K562 (cell line): ENCODE measurements at regions not wholly inside any gene's neighbourhood (a gene's known extent, or its start where the extent isn't known, plus 50 kb on each side); places are given as distances from the start of the nearest gene placed in this dataset.

Experiments used
- CBFA2T3 ChIP-seq: fragments of 450-650 bp; IDR thresholded peaks from 2 replicates; pipeline ENCODE4 v1.6.1; 2017
- E4F1 ChIP-seq: fragments of 250-450 bp; sonication (Bioruptor Pico); IDR thresholded peaks from 2 replicates; pipeline ENCODE4 v1.5.0; 2021; ENCODE audit warnings: mild to moderate bottlenecking, borderline replicate concordance
- ETV6 ChIP-seq, 3 experiments: fragments of 150-350 bp in 1 of 3; sonication (generic) in 1 of 3; formaldehyde crosslinking in 1 of 3; IDR thresholded peaks; 2 replicates each; pipeline versions ENCODE4 v1.6.1 to v1.8.0; 2014 to 2022; ENCODE audit warnings: borderline replicate concordance in 2 of 3, low read depth in 2 of 3, antibody characterized with exemption in 1 of 3, low read length in 1 of 3, mild to moderate bottlenecking in 1 of 3, missing genetic modification reagents in 1 of 3
- HMGN3 ChIP-seq: IDR thresholded peaks from 2 replicates; pipeline ENCODE4 v1.6.1; 2011; ENCODE audit warnings: borderline replicate concordance, low read depth, mild to moderate bottlenecking, mixed read lengths, low read length; ENCODE audit not compliant: insufficient read length; ENCODE audit errors: extremely low read depth
- KDM1A ChIP-seq, 2 experiments: fragments of 450-650 bp; IDR thresholded peaks; 2 replicates each; pipeline ENCODE4 v1.6.1; 2016; ENCODE audit warnings: mild to moderate bottlenecking in 2 of 2
- MEIS2 ChIP-seq: fragments of 450-650 bp; IDR thresholded peaks from 2 replicates; pipeline ENCODE4 v1.6.1; 2014; ENCODE audit warnings: mild to moderate bottlenecking; ENCODE audit not compliant: partially characterized antibody
- NEUROD1 ChIP-seq: fragments of 150-350 bp; IDR thresholded peaks from 2 replicates; pipeline ENCODE4 v1.6.1; 2014; ENCODE audit warnings: borderline replicate concordance, low read length, low read depth; ENCODE audit not compliant: partially characterized antibody
- NFXL1 ChIP-seq: fragments of 450-650 bp; formaldehyde crosslinking; IDR thresholded peaks from 2 replicates; pipeline ENCODE4 v1.4.0; 2021; ENCODE audit warnings: mild to moderate bottlenecking
- PCBP2 ChIP-seq: fragments of 200-400 bp; formaldehyde crosslinking; IDR thresholded peaks from 2 replicates; pipeline ENCODE4 v1.6.1; 2018; ENCODE audit warnings: low read length, low read depth, mild to moderate bottlenecking, moderate library complexity; ENCODE audit not compliant: poor library complexity, severe bottlenecking
- RBM17 ChIP-seq: fragments of 200-400 bp; formaldehyde crosslinking; IDR thresholded peaks from 2 replicates; pipeline ENCODE4 v1.6.1; 2017; ENCODE audit warnings: low read depth, mild to moderate bottlenecking, low read length, borderline replicate concordance
- SMC3 ChIP-seq: conservative IDR thresholded peaks from 2 replicates; pipeline ENCODE4 v1.6.1; 2011; ENCODE audit warnings: low read depth, low read length, improper control_type of control experiment; ENCODE audit not compliant: insufficient read depth
- U2AF2 ChIP-seq: fragments of 200-400 bp; formaldehyde crosslinking; optimal IDR thresholded peaks from 2 replicates; pipeline ENCODE3; 2017; ENCODE audit warnings: low read depth, mild to moderate bottlenecking, low read length
- XRCC4 ChIP-seq: IDR thresholded peaks from one replicate; pipeline ENCODE4 v1.6.1; 2011; ENCODE audit not compliant: insufficient read depth, insufficient read length; ENCODE audit errors: extremely low read depth
- ZBED1 ChIP-seq: IDR thresholded peaks from 2 replicates; pipeline ENCODE4 v1.6.1; 2014
- ZNF324 ChIP-seq: fragments of 250-450 bp; sonication (Bioruptor Pico); IDR thresholded peaks from 2 replicates; pipeline ENCODE4 v1.4.0; 2020; ENCODE audit warnings: mild to moderate bottlenecking
- ZNF398 ChIP-seq: fragments of 250-450 bp; sonication (Bioruptor Pico); IDR thresholded peaks from 2 replicates; pipeline ENCODE4 v1.8.0; 2021; ENCODE audit warnings: moderate library complexity, mild to moderate bottlenecking, inconsistent platforms
- ZNF639 ChIP-seq, 2 experiments: fragments of 200-800 bp in 1 of 2; sonication (Bioruptor generic) in 1 of 2; sonication (generic) in 1 of 2; formaldehyde crosslinking in 1 of 2; IDR thresholded peaks in 1 of 2; conservative IDR thresholded peaks in 1 of 2; 2 replicates each; pipeline versions ENCODE4 v1.5.0 to v1.6.1; 2016 to 2020; ENCODE audit warnings: missing compliant biosample characterization in 1 of 2, missing genetic modification characterization in 1 of 2, missing genetic modification reagents in 1 of 2
- ZNF77 ChIP-seq: fragments of 250-450 bp; sonication (Bioruptor Pico); IDR thresholded peaks from 2 replicates; pipeline ENCODE4 v1.5.0; 2020
- TF ChIP-seq, protein P1 (sequence below): fragments of 250-450 bp; sonication (Bioruptor Pico); IDR thresholded peaks from 2 replicates; pipeline ENCODE4 v1.9.0; 2021; ENCODE audit warnings: mild to moderate bottlenecking

DNA sequence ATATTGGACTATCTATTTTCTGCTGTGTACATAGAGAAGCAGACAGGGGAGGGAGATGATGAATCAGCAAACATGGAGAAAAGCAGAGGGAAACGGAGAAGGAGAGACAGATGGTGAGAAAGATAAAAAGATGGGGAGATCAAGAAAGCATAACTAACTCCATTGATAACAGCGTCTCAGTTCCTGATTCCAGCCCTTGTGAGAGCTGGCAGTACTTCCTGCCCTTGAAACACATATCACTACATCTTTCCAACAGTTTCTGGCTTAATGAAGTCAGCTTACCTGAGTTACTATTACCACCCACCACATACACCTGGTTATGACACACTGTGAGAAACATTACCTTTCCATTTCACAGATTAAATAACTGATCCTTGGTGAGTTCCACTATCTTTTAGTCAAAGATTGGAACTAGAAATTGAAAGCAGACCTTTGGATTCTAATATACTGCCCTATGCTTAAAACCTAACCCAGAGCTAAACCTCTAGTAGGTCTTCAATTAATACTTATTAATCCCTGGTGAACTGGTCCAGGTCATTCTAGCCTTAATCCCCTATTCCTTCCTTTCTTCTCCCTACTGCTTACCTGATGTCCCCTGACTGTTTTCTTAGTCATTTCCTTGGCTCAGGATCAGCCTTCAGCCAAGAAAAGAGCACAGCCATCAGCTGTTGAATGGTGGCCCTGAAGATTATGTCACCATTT is 346.6 kb upstream of the CCL2 start (continued):
- TF ChIP-seq RBM17, result no peak
- peak; percentile 85 for TF ChIP-seq CBFA2T3
- TF ChIP-seq NEUROD1, result no peak
- TF ChIP-seq ZNF398 (CRISPR knock-in tag), result peak; percentile 85; the same call in 1 of the 2 replicates
- TF ChIP-seq ZNF324, result peak; percentile 64; the same call in 1 of the 2 replicates
- no peak for TF ChIP-seq XRCC4
- TF ChIP-seq ZBED1, result no peak
- peak; percentile 20 for TF ChIP-seq MEIS2
- TF ChIP-seq E4F1 (CRISPR knock-in tag), result peak; percentile 89
- no peak for TF ChIP-seq PCBP2
- TF ChIP-seq U2AF2, result no peak
- peak in 1 of 2 experiments; percentile 11; a peak in 1 of 4 replicates for TF ChIP-seq KDM1A (IDR thresholded peaks at IDR 0.05)
- no peak for TF ChIP-seq NFXL1
- TF ChIP-seq HMGN3, result peak; percentile 70
- TF ChIP-seq, protein P1, sequence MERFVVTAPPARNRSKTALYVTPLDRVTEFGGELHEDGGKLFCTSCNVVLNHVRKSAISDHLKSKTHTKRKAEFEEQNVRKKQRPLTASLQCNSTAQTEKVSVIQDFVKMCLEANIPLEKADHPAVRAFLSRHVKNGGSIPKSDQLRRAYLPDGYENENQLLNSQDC, result no peak
- no peak for TF ChIP-seq SMC3
- peak in 1 of 2 experiments; percentile 94; a peak in 2 of 4 replicates for TF ChIP-seq ZNF639 (CRISPR knock-in tag; conservative IDR thresholded peaks at IDR 0.05 in 1 of 2, IDR thresholded peaks at IDR 0.05 in 1 of 2)
- TF ChIP-seq ETV6 (IDR thresholded peaks at IDR 0.05; ENCODE audit: borderline replicate concordance in 1 of 2, low read depth in 2 of 2, low read length in 1 of 2), result no peak
- TF ChIP-seq ETV6 (CRISPR knock-in tag; IDR thresholded peaks at IDR 0.05; ENCODE audit: borderline replicate concordance), result no peak
- TF ChIP-seq ZNF77 (CRISPR knock-in tag), result 0 out of 2 replicates have a peak, but pooled peaks have one; percentile 64
